Fibroblast of lung (primary cell): ENCODE measurements at regions not wholly inside any gene's neighbourhood (a gene's known extent, or its start where the extent isn't known, plus 50 kb on each side); places are given as distances from the start of the nearest gene placed in this dataset.

ENCODE experiments used
- EZH2 ChIP-seq: IDR thresholded peaks from 2 replicates; pipeline ENCODE4 v1.5.1; 2012; ENCODE audit warnings: low read length, control low read depth, mild to moderate bottlenecking; ENCODE audit errors: missing control alignments
- TF ChIP-seq, protein P1 (sequence below), 2 donors: IDR thresholded peaks in 1 of 2; conservative IDR thresholded peaks in 1 of 2; 1 replicate in 1 of 2; 2 replicates in 1 of 2; pipeline ENCODE4 v1.5.1; 2011 to 2012; ENCODE audit warnings: low read length in 2 of 2, control low read depth in 1 of 2, inconsistent platforms in 1 of 2, low read depth in 1 of 2, mild to moderate bottlenecking in 1 of 2

DNA sequence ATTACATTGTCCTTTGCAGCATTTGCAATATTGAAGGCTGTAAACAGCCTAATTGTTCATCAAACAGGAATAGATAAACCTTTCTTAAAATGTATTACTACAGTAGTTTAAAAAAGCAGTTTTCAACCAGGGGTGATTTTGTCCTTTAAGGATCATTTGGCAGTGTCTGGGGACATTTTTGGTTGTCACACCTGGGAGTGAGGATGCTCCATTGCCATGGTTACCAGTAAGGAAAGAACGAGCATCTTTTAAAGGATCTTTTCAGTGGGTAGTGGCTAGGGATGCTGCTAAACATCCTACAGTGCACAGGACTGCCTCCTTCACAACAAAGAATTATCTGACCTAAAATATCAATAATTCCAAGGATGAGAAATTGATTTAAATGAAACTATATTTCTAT lies 596.3 kb downstream of the HINT1 start:
- TF ChIP-seq, protein P1, sequence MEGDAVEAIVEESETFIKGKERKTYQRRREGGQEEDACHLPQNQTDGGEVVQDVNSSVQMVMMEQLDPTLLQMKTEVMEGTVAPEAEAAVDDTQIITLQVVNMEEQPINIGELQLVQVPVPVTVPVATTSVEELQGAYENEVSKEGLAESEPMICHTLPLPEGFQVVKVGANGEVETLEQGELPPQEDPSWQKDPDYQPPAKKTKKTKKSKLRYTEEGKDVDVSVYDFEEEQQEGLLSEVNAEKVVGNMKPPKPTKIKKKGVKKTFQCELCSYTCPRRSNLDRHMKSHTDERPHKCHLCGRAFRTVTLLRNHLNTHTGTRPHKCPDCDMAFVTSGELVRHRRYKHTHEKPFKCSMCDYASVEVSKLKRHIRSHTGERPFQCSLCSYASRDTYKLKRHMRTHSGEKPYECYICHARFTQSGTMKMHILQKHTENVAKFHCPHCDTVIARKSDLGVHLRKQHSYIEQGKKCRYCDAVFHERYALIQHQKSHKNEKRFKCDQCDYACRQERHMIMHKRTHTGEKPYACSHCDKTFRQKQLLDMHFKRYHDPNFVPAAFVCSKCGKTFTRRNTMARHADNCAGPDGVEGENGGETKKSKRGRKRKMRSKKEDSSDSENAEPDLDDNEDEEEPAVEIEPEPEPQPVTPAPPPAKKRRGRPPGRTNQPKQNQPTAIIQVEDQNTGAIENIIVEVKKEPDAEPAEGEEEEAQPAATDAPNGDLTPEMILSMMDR (conservative IDR thresholded peaks at IDR 0.05 in 1 of 2, IDR thresholded peaks at IDR 0.05 in 1 of 2; ENCODE audit: low read depth in 1 of 2, low read length in 2 of 2) = no peak
- TF ChIP-seq EZH2 = no peak
